Panc1 (cell line): ENCODE measurements at regions not wholly inside any gene's neighbourhood (a gene's known extent, or its start where the extent isn't known, plus 50 kb on each side); places are given as distances from the start of the nearest gene placed in this dataset.

Source experiments
- ATAC-seq: fragments of 200-7000 bp; cut with Tn5 transposase; 2 replicates; pipeline ENCODE4 v1.9.1; 2020; ENCODE audit warnings: mild to moderate bottlenecking, moderate library complexity
- BruUV-seq: library from RNA; stranded (reverse); fragments of 400-500 nt; replicated peaks from 2 replicates; lab custom pipeline; 2021; lab: Mats Ljungman, UMichigan
- CTCF ChIA-PET: fragments of 300-600 bp; sonication (Branson Sonifier 250); formaldehyde crosslinking; loops from one replicate; lab custom pipeline; 2022; ENCODE audit warnings: antibody characterized with exemption; lab: Charles Lee
- POLR2A ChIA-PET: fragments of 300-600 bp; sonication (Branson Sonifier 250); formaldehyde crosslinking; loops from one replicate; lab custom pipeline; 2022; ENCODE audit warnings: antibody characterized with exemption; lab: Charles Lee
- DNase-seq: peaks from one replicate; pipeline ENCODE4 v3.0.0-alpha.2; 2010; ENCODE audit warnings: low read depth, low spot score
- H3K27ac ChIP-seq: 2 replicates; pipeline ENCODE4 v1.5.1; 2011; ENCODE audit warnings: mild to moderate bottlenecking, low read length, inconsistent platforms
- H3K27me3 ChIP-seq: fragments of 200-500 bp; sonication (Bioruptor generic); 2 replicates; pipeline ENCODE4 v1.6.0; 2014; ENCODE audit warnings: low read length, inconsistent platforms; ENCODE audit not compliant: control insufficient read depth, insufficient read depth
- H3K36me3 ChIP-seq: fragments of 200-500 bp; sonication (Bioruptor generic); 2 replicates; pipeline ENCODE4 v1.5.1; 2014; ENCODE audit warnings: inconsistent platforms, mild to moderate bottlenecking, low read length, moderate library complexity; ENCODE audit not compliant: control insufficient read depth, insufficient read depth
- H3K4me1 ChIP-seq: 2 replicates; pipeline ENCODE4 v1.5.1; 2011; ENCODE audit warnings: inconsistent platforms, mild to moderate bottlenecking, low read length, moderate library complexity; ENCODE audit not compliant: control insufficient read depth, insufficient read depth
- H3K4me3 ChIP-seq, 2 experiments: 2 replicates each; pipeline ENCODE4 v1.5.1; 2011 to 2012; ENCODE audit warnings: low read depth in 2 of 2, low read length in 2 of 2, mild to moderate bottlenecking in 2 of 2, inconsistent platforms in 1 of 2, moderate library complexity in 1 of 2
- H3K9me3 ChIP-seq: fragments of 200-500 bp; sonication (Bioruptor generic); 2 replicates; pipeline ENCODE4 v1.5.1; 2014; ENCODE audit warnings: low read depth, mild to moderate bottlenecking, inconsistent platforms, low read length, moderate library complexity; ENCODE audit not compliant: control insufficient read depth, insufficient read depth
- CTCF ChIP-seq: fragments of 450-650 bp; IDR thresholded peaks from 2 replicates; pipeline ENCODE4 v1.5.1; 2017; ENCODE audit warnings: mild to moderate bottlenecking
- POLR2AphosphoS5 ChIP-seq: IDR thresholded peaks from 2 replicates; pipeline ENCODE4 v1.6.1; 2012; ENCODE audit warnings: mild to moderate bottlenecking, low read depth, low read length, moderate library complexity
- REST ChIP-seq, 2 experiments: IDR thresholded peaks; 2 replicates each; pipeline ENCODE4 v1.6.1; 2011 to 2012; ENCODE audit warnings: low read depth in 2 of 2, control low read depth in 1 of 2, low read length in 1 of 2, mild to moderate bottlenecking in 1 of 2, moderate library complexity in 1 of 2; ENCODE audit not compliant: insufficient read depth in 1 of 2
- SIN3A ChIP-seq: IDR thresholded peaks from 2 replicates; pipeline ENCODE4 v1.6.1; 2012; ENCODE audit warnings: low read depth, mild to moderate bottlenecking, low read length, moderate library complexity, borderline replicate concordance; ENCODE audit not compliant: insufficient read depth
- TCF7L2 ChIP-seq: IDR thresholded peaks from 2 replicates; pipeline ENCODE4 v1.6.1; 2011; ENCODE audit warnings: mild to moderate bottlenecking, low read depth, low read length, inconsistent platforms
- in situ Hi-C: cut with HindIII; loops from 2 replicates; pipeline ENCODE4 v1.10.0; 2016; ENCODE audit warnings: low sequenced_read_pairs, low pct_unique_long_range_greater_than_20kb
- intact Hi-C: fragments of 100-400 bp; cut with micrococcal nuclease; formaldehyde crosslinking; loops from one replicate; pipeline ENCODE4 v1.10.0; 2022; ENCODE audit not compliant: unreplicated experiment

GRCh38 chr13:99666146-99666805 is 165.0 kb downstream of the TM9SF2 start:
- no TSS peak for BruUV-seq
- Histone ChIP-seq H3K9me3 (no peaks in the 10 kb centered on the region), H3K27me3 (no peaks in the 10 kb centered on the region), H3K4me1 (no peaks in the 10 kb centered on the region), H3K36me3 (no peaks in the 10 kb centered on the region), H3K27ac (no peak overlapping the region), H3K4me3 (no peak overlapping the region)
- ChIA-PET POLR2A (no interaction called here), CTCF (no interaction called here)
- intact Hi-C loops, result no loop called here
- no peak for TF ChIP-seq SIN3A
- TF ChIP-seq POLR2AphosphoS5, result no peak
- TF ChIP-seq CTCF, result no peak
- no peak for TF ChIP-seq REST (IDR thresholded peaks at IDR 0.05; ENCODE audit: insufficient read depth in 1 of 2, low read depth in 2 of 2, low read length in 1 of 2)
- no peak for TF ChIP-seq TCF7L2
- ATAC-seq (no peak), DNase-seq (no peak)
- in situ Hi-C loops, result no loop called here

DNA sequence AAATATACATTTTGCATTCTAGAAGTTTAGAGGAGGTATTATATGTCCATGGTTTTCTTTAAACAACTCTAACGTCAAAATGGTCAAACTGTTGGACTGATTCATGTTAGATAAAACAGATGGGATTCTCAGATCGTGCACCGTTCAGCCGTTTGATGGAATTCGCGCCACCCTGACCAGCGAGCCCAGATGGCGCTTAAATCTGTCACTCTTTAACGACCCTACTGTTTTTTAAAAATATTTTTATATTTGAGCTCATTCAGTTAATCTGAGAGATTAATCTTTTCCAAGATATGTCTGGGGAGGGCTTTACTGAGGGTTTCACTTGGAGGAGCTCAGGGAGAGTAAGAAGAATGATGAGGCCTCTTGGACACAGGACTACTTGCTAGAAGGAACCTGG is 164.4 kb downstream of the TM9SF2 start:
- no TSS peak for BruUV-seq
- CTCF ChIA-PET, result no interaction called here
- Histone ChIP-seq H3K27me3 (no peaks in the 10 kb centered on the region), H3K4me1 (no peaks in the 10 kb centered on the region), H3K4me3 (no peak overlapping the region), H3K9me3 (no peaks in the 10 kb centered on the region), H3K36me3 (no peaks in the 10 kb centered on the region), H3K27ac (no peak overlapping the region)
- DNase-seq (no peak), ATAC-seq (no peak)
- no peak for TF ChIP-seq POLR2AphosphoS5
- no peak for TF ChIP-seq TCF7L2
- TF ChIP-seq CTCF, result no peak
- no peak for TF ChIP-seq REST (IDR thresholded peaks at IDR 0.05; ENCODE audit: insufficient read depth in 1 of 2, low read depth in 2 of 2, low read length in 1 of 2)
- TF ChIP-seq SIN3A, result no peak
- intact Hi-C loops (no loop called here), in situ Hi-C loops (no loop called here)
- POLR2A ChIA-PET, result no interaction called here
